GM18520 (cell line): ENCODE measurements at regions not wholly inside any gene's neighbourhood (a gene's known extent, or its start where the extent isn't known, plus 50 kb on each side); places are given as distances from the start of the nearest gene placed in this dataset.
"Not testable (repeated sequence)": the region's sequence is repeated elsewhere in the genome, so short reads cannot be mapped to it uniquely, and the experiment has no call there.

ENCODE experiments used
- ATAC-seq: cut with Tn5 transposase; IDR thresholded peaks from one replicate; pipeline ENCODE4 v1.9.1; 2021; ENCODE audit not compliant: unreplicated experiment

- no peak for ATAC-seq
These were observed 1530.0 kb downstream of the PCDH18 start for GRCh38 chr4:136002316-136002715.

- no peak for ATAC-seq
These were observed 1530.5 kb downstream of the PCDH18 start for GRCh38 chr4:136001791-136002190.

GRCh38 chr4:136000246-136000645 is 1532.0 kb downstream of the PCDH18 start:
- no peak for ATAC-seq

GRCh38 chr4:135994360-135994759 is 1537.9 kb downstream of the PCDH18 start:
- ATAC-seq = no peak

GRCh38 chr4:135976860-135977259 is 1555.4 kb downstream of the PCDH18 start:
- ATAC-seq = no peak

GRCh38 chr4:135966936-135967335 is 1565.4 kb downstream of the PCDH18 start:
- ATAC-seq = no peak

- no peak for ATAC-seq
These were observed 1569.3 kb downstream of the PCDH18 start for GRCh38 chr4:135963009-135963408.

- ATAC-seq = no peak
These were observed 1582.4 kb downstream of the PCDH18 start for GRCh38 chr4:135949931-135950330.

GRCh38 chr4:135948797-135949196 is 1583.5 kb downstream of the PCDH18 start:
- no peak for ATAC-seq

- ATAC-seq = no peak
These were observed 1590.6 kb downstream of the PCDH18 start for GRCh38 chr4:135941671-135942070.

GRCh38 chr4:135934026-135934425 is 1598.3 kb downstream of the PCDH18 start:
- ATAC-seq = no peak

GRCh38 chr4:135927651-135928050 is 1604.6 kb downstream of the PCDH18 start:
- ATAC-seq = no peak

GRCh38 chr4:135921081-135921480 is 1611.2 kb downstream of the PCDH18 start:
- no peak for ATAC-seq

GRCh38 chr4:135917011-135917410 is 1615.3 kb downstream of the PCDH18 start:
- no peak for ATAC-seq

GRCh38 chr4:135900956-135901355 is 1631.3 kb downstream of the PCDH18 start:
- no peak for ATAC-seq

- not testable (repeated sequence) for ATAC-seq
These were observed 1662.7 kb upstream of the PABPC4L start for GRCh38 chr4:135864304-135864703.

- ATAC-seq = no peak
These were observed 1639.2 kb upstream of the PABPC4L start for GRCh38 chr4:135840781-135841180.

- ATAC-seq = no peak
These were observed 1638.1 kb upstream of the PABPC4L start for GRCh38 chr4:135839712-135840111.

- ATAC-seq = no peak
These were observed 1637.3 kb upstream of the PABPC4L start for GRCh38 chr4:135838889-135839288.

- ATAC-seq = no peak
These were observed 1632.9 kb upstream of the PABPC4L start for GRCh38 chr4:135834471-135834870.

- no peak for ATAC-seq
These were observed 1631.9 kb upstream of the PABPC4L start for GRCh38 chr4:135833529-135833928.

GRCh38 chr4:135824759-135825296 is 1623.2 kb upstream of the PABPC4L start:
- no peak for ATAC-seq

- no peak for ATAC-seq
These were observed 1603.2 kb upstream of the PABPC4L start for GRCh38 chr4:135804785-135805184.

- no peak for ATAC-seq
These were observed 1575.8 kb upstream of the PABPC4L start for GRCh38 chr4:135777361-135777760.
